K562 (cell line): ENCODE measurements at regions not wholly inside any gene's neighbourhood (a gene's known extent, or its start where the extent isn't known, plus 50 kb on each side); places are given as distances from the start of the nearest gene placed in this dataset.

ENCODE experiments used
- ATAC-seq: fragments of 200-7000 bp; cut with Tn5 transposase; 3 replicates; pipeline ENCODE4 v1.9.1; 2020; ENCODE audit warnings: moderate library complexity
- BruUV-seq: library from RNA; stranded (reverse); fragments of 400-500 nt; replicated peaks from 2 replicates; lab custom pipeline; 2021; lab: Mats Ljungman, UMichigan
- CTCF ChIA-PET: fragments of 300-600 bp; formaldehyde crosslinking; extraction: SDS; loops from one replicate; lab custom pipeline; 2021; ENCODE audit warnings: low intra/inter-chr PET ratio; lab: Yijun Ruan, JAX
- POLR2A ChIA-PET: fragments of 300-600, 350-650 bp; sonication (Branson Sonifier 250); formaldehyde crosslinking; extraction: SDS; loops from one replicate; lab custom pipeline; 2021; ENCODE audit warnings: antibody characterized with exemption, inconsistent platforms; lab: Yijun Ruan, JAX
- DNase-seq, 4 experiments: peaks; one replicate each; pipeline versions ENCODE4 v3.0.0 to v3.0.0-alpha.2; 2011 to 2018; ENCODE audit warnings: low spot score in 3 of 4, mixed read lengths in 3 of 4; ENCODE audit errors: extremely low read depth in 1 of 4
- FAIRE-seq: peaks from 2 replicates; lab custom pipeline; 2011; peaks lifted over from hg19 to GRCh38; lab: Jason Lieb, UNC
- H2AFZ ChIP-seq: 2 replicates; pipeline ENCODE4 v1.6.0; 2011; ENCODE audit warnings: low read depth, low read length, control low read depth, inconsistent platforms
- H3K27ac ChIP-seq: fragments of 200-600 bp; 3 replicates; pipeline ENCODE4 v1.8.0; 2011; ENCODE audit warnings: low read depth, mild to moderate bottlenecking, control low read depth, inconsistent platforms, low read length, moderate library complexity, mixed read lengths; ENCODE audit errors: extremely low read depth
- H3K27me3 ChIP-seq, 2 experiments: fragments of 300-600 bp in 1 of 2; 2 replicates in 1 of 2; 3 replicates in 1 of 2; pipeline versions ENCODE4 v1.6.0 to v1.8.0; 2011; ENCODE audit warnings: inconsistent platforms in 2 of 2, low read length in 2 of 2, mild to moderate bottlenecking in 1 of 2, mixed read lengths in 1 of 2, moderate library complexity in 1 of 2; ENCODE audit not compliant: control insufficient read depth in 2 of 2, insufficient read depth in 2 of 2
- H3K36me3 ChIP-seq: fragments of 300-600 bp; 3 replicates; pipeline ENCODE4 v1.8.0; 2011; ENCODE audit warnings: mild to moderate bottlenecking, low read length, inconsistent platforms; ENCODE audit not compliant: control insufficient read depth, insufficient read depth
- H3K4me1 ChIP-seq, 2 experiments: fragments of 200-600 bp in 1 of 2; replicated peaks in 1 of 2; 2 replicates in 1 of 2; 3 replicates in 1 of 2; pipeline versions ENCODE4 v1.5.1 to v1.8.0; 2011; ENCODE audit warnings: inconsistent platforms in 2 of 2, low read length in 2 of 2, mild to moderate bottlenecking in 1 of 2, mixed read lengths in 1 of 2, moderate library complexity in 1 of 2; ENCODE audit not compliant: control insufficient read depth in 2 of 2, insufficient read depth in 2 of 2
- H3K4me2 ChIP-seq: 2 replicates; pipeline ENCODE4 v1.6.1; 2011; ENCODE audit warnings: low read length, control low read depth, inconsistent platforms, mixed read lengths; ENCODE audit not compliant: insufficient read depth
- H3K4me3 ChIP-seq: fragments of 200-600 bp; sonication (generic), shearing (Covaris generic); 2 replicates; pipeline ENCODE4 v1.5.1; 2016; ENCODE audit warnings: control low read depth, inconsistent platforms
- H3K79me2 ChIP-seq: fragments of 200-600 bp; 3 replicates; pipeline ENCODE4 v1.8.0; 2011; ENCODE audit warnings: low read length, inconsistent platforms; ENCODE audit not compliant: control insufficient read depth, insufficient read depth
- H3K9ac ChIP-seq, 2 experiments: 2 replicates each; pipeline versions ENCODE4 v1.6.0 to v1.6.1; 2011; ENCODE audit warnings: low read depth in 2 of 2, low read length in 2 of 2, control low read depth in 1 of 2, inconsistent platforms in 1 of 2, mild to moderate bottlenecking in 1 of 2, mixed read lengths in 1 of 2; ENCODE audit not compliant: insufficient read depth in 1 of 2
- H3K9me1 ChIP-seq: one replicate; pipeline ENCODE4 v1.6.0; 2011; ENCODE audit warnings: inconsistent platforms, mild to moderate bottlenecking, low read length, moderate library complexity; ENCODE audit not compliant: control insufficient read depth, insufficient read depth
- H3K9me3 ChIP-seq: replicated peaks from 2 replicates; pipeline ENCODE4 v1.5.1; 2011; ENCODE audit warnings: low read depth, low read length, inconsistent platforms; ENCODE audit not compliant: control insufficient read depth, insufficient read depth
- H4K20me1 ChIP-seq: replicated peaks from 2 replicates; pipeline ENCODE4 v1.6.1; 2011; ENCODE audit warnings: low read length, inconsistent platforms, mixed read lengths; ENCODE audit not compliant: control insufficient read depth, insufficient read depth
- BCOR ChIP-seq: fragments of 450-650 bp; IDR thresholded peaks from 2 replicates; pipeline ENCODE4 v1.6.1; 2016
- CREB1 ChIP-seq, 2 experiments: sonication (generic) in 1 of 2; formaldehyde crosslinking in 1 of 2; IDR thresholded peaks; 2 replicates each; pipeline versions ENCODE4 v1.6.1 to v1.8.0; 2012 to 2022; ENCODE audit warnings: inconsistent platforms in 1 of 2, mild to moderate bottlenecking in 1 of 2, missing genetic modification reagents in 1 of 2, moderate library complexity in 1 of 2
- CREBBP ChIP-seq: IDR thresholded peaks from one replicate; pipeline ENCODE4 v1.6.1; 2012; ENCODE audit warnings: low read depth, mild to moderate bottlenecking, control low read depth, inconsistent platforms, low read length
- ESRRA ChIP-seq: fragments of 450-650 bp; IDR thresholded peaks from 2 replicates; pipeline ENCODE4 v1.6.1; 2014; ENCODE audit warnings: low read depth, mild to moderate bottlenecking, moderate library complexity, borderline replicate concordance
- HINFP ChIP-seq: fragments of 450-650 bp; conservative IDR thresholded peaks from 2 replicates; pipeline ENCODE4 v1.6.1; 2016; ENCODE audit warnings: missing genetic modification characterization, low read depth, mild to moderate bottlenecking, control low read depth, missing compliant biosample characterization
- KLF6 ChIP-seq: fragments of 250-450 bp; sonication (Bioruptor Pico); IDR thresholded peaks from 2 replicates; pipeline ENCODE4 v1.4.0; 2020; ENCODE audit warnings: mild to moderate bottlenecking, moderate library complexity, borderline replicate concordance
- MXI1 ChIP-seq: IDR thresholded peaks from 2 replicates; pipeline ENCODE4 v1.6.1; 2011; ENCODE audit warnings: low read depth, mild to moderate bottlenecking, improper control_type of control experiment, low read length
- POLR2H ChIP-seq: IDR thresholded peaks from 2 replicates; pipeline ENCODE4 v1.6.1; 2016; ENCODE audit warnings: missing genetic modification characterization, low read depth, mild to moderate bottlenecking, control low read depth, missing compliant biosample characterization, moderate library complexity
- RBM14 ChIP-seq: fragments of 200-400 bp; formaldehyde crosslinking; IDR thresholded peaks from 2 replicates; pipeline ENCODE4 v1.6.1; 2018; ENCODE audit warnings: low read depth, mild to moderate bottlenecking, low read length, moderate library complexity, borderline replicate concordance; ENCODE audit not compliant: insufficient read depth
- THRB ChIP-seq: fragments of 450-650 bp; formaldehyde crosslinking; conservative IDR thresholded peaks from 2 replicates; pipeline ENCODE4 v1.4.0; 2022; ENCODE audit warnings: mild to moderate bottlenecking, missing genetic modification characterization
- XRCC3 ChIP-seq: fragments of 450-650 bp; IDR thresholded peaks from 2 replicates; pipeline ENCODE4 v1.6.1; 2017; ENCODE audit warnings: mild to moderate bottlenecking, moderate library complexity
- ZBTB43 ChIP-seq: sonication (generic); formaldehyde crosslinking; IDR thresholded peaks from 2 replicates; pipeline ENCODE4 v1.8.0; 2023; ENCODE audit warnings: mild to moderate bottlenecking, missing genetic modification reagents
- ZNF253 ChIP-seq: fragments of 250-450 bp; sonication (Bioruptor Pico); conservative IDR thresholded peaks from 2 replicates; pipeline ENCODE4 v1.6.1; 2021; ENCODE audit warnings: mild to moderate bottlenecking
- ZNF76 ChIP-seq: fragments of 250-450 bp; sonication (Bioruptor Pico); IDR thresholded peaks from 2 replicates; pipeline ENCODE4 v1.4.0; 2020; ENCODE audit warnings: mild to moderate bottlenecking, moderate library complexity, borderline replicate concordance
- WGBS: fragments of 100-300 bp; shearing (Covaris generic); methylation state at CpG from one replicate; pipeline ENCODE4 v1.1.6; 2016; ENCODE audit warnings: low coverage, mixed read lengths; ENCODE audit not compliant: insufficient coverage; ENCODE audit errors: missing lambda C conversion rate; 5-methylcytosine and 5-hydroxymethylcytosine counted together
- in situ Hi-C: fragments of 300-500 bp; cut with MboI; formaldehyde crosslinking; loops from 4 replicates; pipeline ENCODE4 v1.15.0; 2018; ENCODE audit warnings: inconsistent platforms, mixed read lengths
- intact Hi-C: fragments of 100-400 bp; cut with micrococcal nuclease; formaldehyde crosslinking; loops from 2 replicates; pipeline ENCODE4 v1.14.2; 2022

GRCh38 chr18:22690556-22690955 is 242.6 kb upstream of the RBBP8 start (continued):
- TF ChIP-seq ZBTB43 (CRISPR knock-in tag), result no peak
- TF ChIP-seq THRB, result no peak
- TF ChIP-seq CREB1 (IDR thresholded peaks at IDR 0.05), result no peak
- TF ChIP-seq CREB1 (CRISPR knock-in tag; IDR thresholded peaks at IDR 0.05), result no peak
- no peak for TF ChIP-seq ZNF253 (CRISPR knock-in tag)
- TF ChIP-seq ESRRA, result no peak
- no peak for TF ChIP-seq KLF6 (CRISPR knock-in tag)

DNA sequence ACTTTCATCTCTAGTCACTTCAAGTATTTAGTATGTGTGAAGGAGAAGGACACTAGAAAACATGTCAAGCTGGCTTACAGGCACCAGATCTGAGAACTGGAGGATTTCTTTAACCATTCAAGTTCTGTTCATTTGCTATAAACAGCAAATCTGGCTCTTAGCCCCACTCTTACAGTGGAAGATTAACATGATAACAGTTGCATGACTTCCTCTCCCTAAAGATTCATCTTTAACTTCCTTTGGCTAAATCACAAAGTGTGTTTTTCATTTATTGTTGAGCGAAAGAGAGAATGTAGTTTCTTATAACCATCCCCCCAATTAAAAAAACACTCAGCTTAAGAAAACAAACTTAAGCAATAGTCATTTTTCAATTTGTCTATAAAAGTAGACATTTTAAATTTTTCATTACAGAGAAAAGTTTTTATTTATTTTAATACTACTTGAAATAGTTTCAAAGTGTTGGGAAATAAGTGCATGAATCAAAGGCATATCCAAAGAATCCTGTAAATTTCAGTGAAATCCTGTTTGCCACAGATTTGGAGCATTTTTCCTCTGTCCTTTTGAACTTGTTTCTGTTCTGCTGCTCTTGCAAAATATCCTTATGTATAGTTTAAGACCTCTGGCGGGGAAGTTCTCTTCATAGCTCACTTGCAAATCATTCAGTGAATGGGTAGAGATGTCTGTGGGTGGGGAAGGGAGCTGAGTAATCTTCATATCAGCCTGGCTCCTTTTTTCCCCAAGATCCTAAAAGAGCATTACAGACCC is 241.0 kb upstream of the RBBP8 start:
- intact Hi-C loops, result no loop called here
- no peak for TF ChIP-seq ZBTB43 (CRISPR knock-in tag)
- TF ChIP-seq BCOR, result no peak
- no peak for TF ChIP-seq MXI1
- no peak for TF ChIP-seq HINFP
- TF ChIP-seq ZNF76 (CRISPR knock-in tag), result no peak
- TF ChIP-seq XRCC3, result no peak
- TF ChIP-seq RBM14, result no peak
- TF ChIP-seq POLR2H, result no peak
- TF ChIP-seq CREBBP, result no peak

More for the DNA sequence above, 241.0 kb upstream of the RBBP8 start:
- H3K4me1 ChIP-seq, result no peaks in the 10 kb centered on the region
- no TSS peak for BruUV-seq
- ChIA-PET POLR2A (interaction anchor here (1.0 kb wide), 1 partner anchor 41 kb away, joined by 3 read pairs; no protein-coding TSS in a partner anchor), CTCF (no interaction called here)
- H3K9me1 ChIP-seq, result no peaks in the 10 kb centered on the region
- H3K36me3 ChIP-seq, result no peaks in the 10 kb centered on the region
- no peak overlapping the region for H2AFZ ChIP-seq
- H4K20me1 ChIP-seq, result no peaks in the 10 kb centered on the region
- H3K27ac ChIP-seq, result no peak overlapping the region
- in situ Hi-C loops, result no loop called here
- no peaks in the 10 kb centered on the region for H3K9me3 ChIP-seq
- H3K27me3 ChIP-seq, result peaks cover 5 to 7% of the 10 kb centered on the region in 2 experiments; a peak in 2 of 5 replicates
- DNase-seq, result no peak
- FAIRE-seq, result no peak
- ATAC-seq, result no peak
- H3K4me2 ChIP-seq, result no peak overlapping the region
- H3K79me2 ChIP-seq, result no peaks in the 10 kb centered on the region
- H3K9ac ChIP-seq, result no peak overlapping the region
- WGBS, result 0% methylated on average over 2 of the region's 2 CpGs
- no peak overlapping the region for H3K4me3 ChIP-seq
